Activated naive CD4-positive, alpha-beta T cell treated with anti-CD3 and anti-CD28 coated beads for 36 hours (primary cell): ENCODE measurements at regions not wholly inside any gene's neighbourhood (a gene's known extent, or its start where the extent isn't known, plus 50 kb on each side); places are given as distances from the start of the nearest gene placed in this dataset.

Experiments used
- CTCF ChIA-PET: fragments of 350-600 bp; sonication (Branson Sonifier 250); formaldehyde crosslinking; loops from one replicate; lab custom pipeline; 2021; ENCODE audit warnings: antibody characterized with exemption; lab: Charles Lee
- DNase-seq: peaks from one replicate; pipeline ENCODE4 v3.0.0-alpha.2; 2020
- H3K27ac Mint-ChIP-seq: one replicate; pipeline ENCODE4 v1.8.0; 2021; ENCODE audit warnings: mild to moderate bottlenecking, mixed read lengths
- H3K27me3 Mint-ChIP-seq: one replicate; pipeline ENCODE4 v1.8.0; 2021; ENCODE audit warnings: low read depth, mixed read lengths
- H3K36me3 Mint-ChIP-seq: one replicate; pipeline ENCODE4 v1.8.0; 2021; ENCODE audit warnings: low read depth, mixed read lengths
- H3K4me1 Mint-ChIP-seq: one replicate; pipeline ENCODE4 v1.8.0; 2021; ENCODE audit warnings: low read depth, mixed read lengths
- H3K4me3 Mint-ChIP-seq: one replicate; pipeline ENCODE4 v1.8.0; 2021; ENCODE audit warnings: mild to moderate bottlenecking, moderate library complexity, mixed read lengths
- H3K9me3 Mint-ChIP-seq: one replicate; pipeline ENCODE4 v1.8.0; 2021; ENCODE audit warnings: mixed read lengths
- intact Hi-C: fragments of 100-400 bp; cut with micrococcal nuclease; formaldehyde crosslinking; loops from one replicate; pipeline ENCODE4 v1.15.1; 2023

DNA sequence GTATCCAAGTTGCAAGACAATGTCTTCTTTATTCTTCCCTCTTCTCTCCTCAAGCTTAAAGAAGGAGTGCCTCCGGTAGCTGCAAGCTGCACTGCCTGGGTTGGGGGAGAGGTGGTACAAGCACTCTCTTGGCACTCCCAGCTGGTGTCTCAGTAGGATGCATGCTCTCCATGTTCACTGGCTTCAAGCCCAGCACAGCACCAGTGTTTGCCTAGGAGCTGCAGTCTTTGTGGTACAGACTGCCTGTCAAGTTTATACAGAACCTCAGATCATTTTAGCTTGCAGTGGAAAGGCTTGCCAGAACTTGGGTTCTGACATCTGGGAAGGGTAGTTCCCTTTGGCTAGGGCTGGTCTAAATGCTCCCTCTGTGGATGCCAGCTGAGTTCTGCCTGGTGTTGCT, 505.6 kb downstream of the MAN2A1 start:
- no peaks in the 10 kb centered on the region for H3K36me3 Mint-ChIP-seq
- no peak overlapping the region for H3K4me3 Mint-ChIP-seq
- no peaks in the 10 kb centered on the region for H3K27me3 Mint-ChIP-seq
- no peaks in the 10 kb centered on the region for H3K4me1 Mint-ChIP-seq
- DNase-seq, result no peak
- peaks cover 6% of the 10 kb centered on the region for H3K9me3 Mint-ChIP-seq
- no peak overlapping the region for H3K27ac Mint-ChIP-seq
- CTCF ChIA-PET, result no interaction called here
- intact Hi-C loops, result no loop called here

DNA sequence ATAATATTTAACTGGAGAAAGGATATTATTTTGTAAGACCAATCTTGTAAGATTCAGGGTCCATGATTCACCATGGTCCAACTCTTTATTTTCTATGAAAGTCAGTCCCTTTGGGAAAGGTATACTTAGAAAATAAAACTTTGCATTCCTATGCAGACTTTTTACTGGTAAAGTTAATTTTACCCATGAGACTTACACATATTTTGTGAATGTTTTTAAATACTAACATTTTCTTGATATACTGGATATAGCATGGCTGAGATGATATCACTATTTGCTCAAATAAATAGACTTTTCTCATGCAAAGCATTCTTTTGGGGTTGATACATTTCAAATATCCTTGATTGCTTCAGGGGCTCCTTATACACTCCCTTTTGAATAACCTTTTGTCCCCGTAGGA, 512.1 kb downstream of the MAN2A1 start:
- no peaks in the 10 kb centered on the region for H3K27me3 Mint-ChIP-seq
- CTCF ChIA-PET, result interaction anchor here (0.5 kb wide), 1 partner anchor 15 kb away, joined by 3 read pairs; no protein-coding TSS in a partner anchor
- H3K9me3 Mint-ChIP-seq, result peaks cover 6% of the 10 kb centered on the region

DNA sequence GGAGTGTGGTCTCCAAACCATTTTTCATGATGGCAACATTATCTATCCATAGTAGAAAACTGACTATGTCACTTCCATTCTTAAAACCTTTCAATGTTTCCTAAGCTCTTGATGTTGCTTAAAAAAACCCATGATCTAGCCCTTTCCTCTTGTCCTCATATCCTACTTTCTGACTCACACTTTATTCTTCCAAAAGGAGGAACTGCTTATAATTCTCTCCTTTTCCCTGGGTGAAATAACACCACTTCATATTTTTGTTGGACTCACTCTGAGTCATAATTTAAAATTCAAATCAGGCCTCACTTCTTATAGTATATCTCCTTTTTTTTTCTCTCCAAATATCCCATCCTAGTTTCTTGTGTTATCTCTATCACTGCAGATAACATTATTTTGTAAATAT, 513.9 kb downstream of the MAN2A1 start:
- CTCF ChIA-PET, result no interaction called here

More for the DNA sequence above, 512.1 kb downstream of the MAN2A1 start:
- DNase-seq, result no peak
- Mint-ChIP-seq H3K4me3 (no peak overlapping the region), H3K27ac (no peak overlapping the region), H3K36me3 (no peaks in the 10 kb centered on the region), H3K4me1 (no peaks in the 10 kb centered on the region)
- intact Hi-C loops, result no loop called here

GRCh38 chr5:110209401-110209800, 517.1 kb downstream of the TMEM232 start:
- intact Hi-C loops, result no loop called here
- Mint-ChIP-seq H3K4me1 (no peaks in the 10 kb centered on the region), H3K4me3 (no peak overlapping the region), H3K9me3 (peaks cover 36% of the 10 kb centered on the region), H3K36me3 (no peaks in the 10 kb centered on the region), H3K27ac (no peak overlapping the region), H3K27me3 (no peaks in the 10 kb centered on the region)
- CTCF ChIA-PET, result no interaction called here
- no peak for DNase-seq

More for the DNA sequence above, 513.9 kb downstream of the MAN2A1 start:
- no peak for DNase-seq
- intact Hi-C loops, result no loop called here
- H3K4me3 Mint-ChIP-seq, result no peak overlapping the region
- H3K27me3 Mint-ChIP-seq, result no peaks in the 10 kb centered on the region
- H3K9me3 Mint-ChIP-seq, result peaks cover 15% of the 10 kb centered on the region
- H3K36me3 Mint-ChIP-seq, result no peaks in the 10 kb centered on the region
- H3K4me1 Mint-ChIP-seq, result no peaks in the 10 kb centered on the region
- H3K27ac Mint-ChIP-seq, result no peak overlapping the region

GRCh38 chr5:110218981-110219380, 507.5 kb downstream of the TMEM232 start:
- Mint-ChIP-seq H3K27me3 (no peaks in the 10 kb centered on the region), H3K27ac (no peak overlapping the region), H3K9me3 (peaks cover 55% of the 10 kb centered on the region), H3K4me3 (no peak overlapping the region), H3K36me3 (peaks cover 10% of the 10 kb centered on the region), H3K4me1 (no peaks in the 10 kb centered on the region)
- intact Hi-C loops, result no loop called here
- no peak for DNase-seq
- CTCF ChIA-PET, result no interaction called here

DNA sequence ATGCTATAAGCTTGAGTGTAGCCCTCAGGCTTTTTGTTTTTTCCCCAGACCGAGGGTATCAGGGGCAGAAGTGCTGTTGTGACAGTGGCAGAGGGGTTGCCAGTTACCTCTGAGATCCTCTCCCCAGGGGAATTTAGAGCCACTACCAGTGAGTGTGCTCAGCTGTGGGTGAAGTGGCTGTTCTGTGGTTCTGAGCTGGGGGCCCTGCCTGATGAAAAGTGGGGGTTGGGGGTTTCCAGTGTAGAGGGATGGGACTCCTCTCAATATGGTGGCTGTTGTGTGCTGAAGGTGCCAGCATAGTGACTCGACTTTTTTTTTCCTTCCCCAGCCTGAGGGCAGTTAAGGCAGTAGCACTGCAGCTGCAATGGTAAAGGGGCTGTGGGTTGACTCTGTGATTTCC, 506.7 kb downstream of the TMEM232 start:
- peaks cover 10% of the 10 kb centered on the region for H3K36me3 Mint-ChIP-seq
- H3K4me1 Mint-ChIP-seq, result no peaks in the 10 kb centered on the region
- intact Hi-C loops, result no loop called here
- no peak overlapping the region for H3K4me3 Mint-ChIP-seq
- no peak for DNase-seq
- CTCF ChIA-PET, result no interaction called here
- peaks cover 47% of the 10 kb centered on the region for H3K9me3 Mint-ChIP-seq
- H3K27me3 Mint-ChIP-seq, result no peaks in the 10 kb centered on the region
- no peak overlapping the region for H3K27ac Mint-ChIP-seq

DNA sequence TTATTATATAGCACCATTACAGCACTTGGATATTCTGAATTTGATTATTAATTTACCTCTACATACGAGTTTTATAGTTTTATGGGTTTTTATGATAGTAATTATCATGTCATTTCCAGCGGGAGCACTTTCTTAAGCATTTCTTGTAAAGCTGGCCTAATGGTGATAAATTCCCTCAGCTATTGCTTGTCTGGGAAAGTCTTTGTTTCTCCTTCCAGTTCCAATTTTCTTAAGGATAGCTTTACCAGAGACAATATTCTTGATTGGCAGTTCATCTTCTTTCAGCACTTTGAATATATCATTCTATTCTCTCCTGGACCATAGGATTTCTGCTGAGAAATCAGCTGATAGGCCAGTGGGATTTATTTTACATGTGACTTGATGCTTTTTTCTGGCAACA, 505.4 kb downstream of the TMEM232 start:
- intact Hi-C loops, result no loop called here
- CTCF ChIA-PET, result interaction anchor here (0.6 to 1.0 kb wide), 2 partner anchors 76 to 721 kb away, joined by 3 read pairs; no protein-coding TSS in a partner anchor
- Mint-ChIP-seq H3K9me3 (peaks cover 37% of the 10 kb centered on the region), H3K36me3 (peaks cover 10% of the 10 kb centered on the region), H3K27me3 (no peaks in the 10 kb centered on the region), H3K4me1 (no peaks in the 10 kb centered on the region), H3K4me3 (no peak overlapping the region), H3K27ac (no peak overlapping the region)
- no peak for DNase-seq

DNA sequence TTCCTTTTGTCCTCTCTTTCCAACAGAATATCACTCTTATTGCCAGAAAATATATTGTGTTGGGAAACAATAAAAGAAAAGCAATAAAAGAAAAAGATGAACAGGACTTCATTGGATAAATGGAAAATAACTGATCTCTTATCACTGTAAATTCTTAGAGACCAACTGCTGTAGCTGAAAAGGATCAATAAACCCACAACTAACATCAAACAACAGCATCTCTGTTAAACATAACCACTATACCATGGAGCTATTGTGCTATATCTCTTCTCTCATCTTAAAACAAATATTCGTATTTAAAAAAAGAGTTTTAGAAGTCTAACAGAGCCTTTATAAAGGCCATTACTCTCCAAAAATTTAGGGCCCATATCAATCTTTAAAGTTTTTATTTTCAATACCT, 502.4 kb downstream of the TMEM232 start:
- no peaks in the 10 kb centered on the region for H3K27me3 Mint-ChIP-seq
- H3K4me1 Mint-ChIP-seq, result no peaks in the 10 kb centered on the region
- H3K36me3 Mint-ChIP-seq, result peaks cover 7% of the 10 kb centered on the region
- DNase-seq, result no peak
- CTCF ChIA-PET, result interaction anchor here (0.6 kb wide), 1 partner anchor 1686 kb away, joined by 4 read pairs; no protein-coding TSS in a partner anchor
- no peak overlapping the region for H3K27ac Mint-ChIP-seq
- H3K9me3 Mint-ChIP-seq, result peaks cover 27% of the 10 kb centered on the region
- H3K4me3 Mint-ChIP-seq, result no peak overlapping the region
- intact Hi-C loops, result no loop called here

DNA sequence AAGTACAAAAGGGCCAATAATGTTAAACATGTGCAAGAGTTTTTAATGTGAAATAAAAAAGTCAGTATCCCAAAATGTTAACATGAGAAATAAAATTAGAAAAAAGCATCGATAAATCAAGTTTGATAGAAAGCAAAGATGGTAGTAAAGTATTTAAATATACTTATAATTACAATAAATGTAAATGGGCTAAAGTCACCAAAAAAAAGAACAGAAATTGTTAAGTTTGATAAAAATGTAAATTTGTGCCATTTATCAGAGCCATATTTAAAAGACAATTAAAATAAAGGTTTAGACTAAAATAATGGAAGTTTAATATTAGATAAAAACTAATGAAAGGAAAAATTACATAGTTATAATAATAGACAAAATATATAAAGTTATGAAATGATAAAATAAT, 500.5 kb downstream of the TMEM232 start:
- Mint-ChIP-seq H3K4me3 (no peak overlapping the region), H3K27me3 (no peaks in the 10 kb centered on the region), H3K27ac (no peak overlapping the region), H3K36me3 (peaks cover 5% of the 10 kb centered on the region), H3K9me3 (peaks cover 30% of the 10 kb centered on the region), H3K4me1 (no peaks in the 10 kb centered on the region)
- intact Hi-C loops, result no loop called here
- CTCF ChIA-PET, result no interaction called here
- DNase-seq, result no peak

DNA sequence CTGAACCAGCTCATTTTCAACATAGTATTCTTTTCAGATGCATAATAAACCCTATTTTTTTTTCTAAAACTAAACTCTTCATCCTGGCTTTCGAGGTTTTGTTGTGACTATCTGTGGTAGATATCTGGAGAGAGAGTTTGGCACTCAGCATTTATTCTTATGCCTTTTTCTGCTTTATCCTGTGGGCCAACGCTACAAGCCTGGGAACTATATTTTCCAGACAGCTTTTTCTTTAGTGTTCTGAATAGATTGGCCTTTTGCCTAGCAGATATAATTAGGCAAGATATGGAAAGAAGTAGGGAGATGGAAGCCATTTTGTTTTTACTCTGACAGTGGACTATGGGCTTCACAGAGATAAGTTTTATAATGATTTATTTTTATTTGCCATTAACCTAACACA, 486.7 kb downstream of the TMEM232 start:
- H3K4me1 Mint-ChIP-seq, result no peaks in the 10 kb centered on the region
- no peaks in the 10 kb centered on the region for H3K27me3 Mint-ChIP-seq
- no peak overlapping the region for H3K4me3 Mint-ChIP-seq
- H3K36me3 Mint-ChIP-seq, result no peaks in the 10 kb centered on the region
- intact Hi-C loops, result no loop called here
- CTCF ChIA-PET, result interaction anchor here (0.5 kb wide), 1 partner anchor 246 kb away, joined by 3 read pairs; no protein-coding TSS in a partner anchor
- H3K9me3 Mint-ChIP-seq, result peaks cover 2% of the 10 kb centered on the region
- DNase-seq, result no peak
- H3K27ac Mint-ChIP-seq, result no peak overlapping the region

GRCh38 chr5:110242950-110243349, 483.5 kb downstream of the TMEM232 start:
- intact Hi-C loops, result no loop called here
- DNase-seq, result no peak
- peaks cover 2% of the 10 kb centered on the region for H3K9me3 Mint-ChIP-seq
- no peak overlapping the region for H3K27ac Mint-ChIP-seq
- CTCF ChIA-PET, result no interaction called here
- no peak overlapping the region for H3K4me3 Mint-ChIP-seq
- no peaks in the 10 kb centered on the region for H3K4me1 Mint-ChIP-seq
- H3K27me3 Mint-ChIP-seq, result no peaks in the 10 kb centered on the region
- no peaks in the 10 kb centered on the region for H3K36me3 Mint-ChIP-seq

- DNase-seq, result no peak
- Mint-ChIP-seq H3K27me3 (no peaks in the 10 kb centered on the region), H3K4me3 (no peak overlapping the region), H3K36me3 (no peaks in the 10 kb centered on the region), H3K27ac (no peak overlapping the region), H3K4me1 (no peaks in the 10 kb centered on the region), H3K9me3 (no peaks in the 10 kb centered on the region)
- CTCF ChIA-PET, result no interaction called here
- intact Hi-C loops, result no loop called here
Observed at GRCh38 chr5:110248921-110249320, 477.6 kb downstream of the TMEM232 start.

GRCh38 chr5:110250355-110250754, 476.1 kb downstream of the TMEM232 start:
- Mint-ChIP-seq H3K9me3 (no peaks in the 10 kb centered on the region), H3K27me3 (no peaks in the 10 kb centered on the region), H3K4me3 (no peak overlapping the region), H3K36me3 (no peaks in the 10 kb centered on the region), H3K27ac (no peak overlapping the region), H3K4me1 (no peaks in the 10 kb centered on the region)
- intact Hi-C loops, result no loop called here
- no peak for DNase-seq
- CTCF ChIA-PET, result interaction anchor here (0.7 kb wide), 1 partner anchor 62 kb away, joined by 3 read pairs; no protein-coding TSS in a partner anchor
